HG03025 (cell line): ENCODE measurements at regions not wholly inside any gene's neighbourhood (a gene's known extent, or its start where the extent isn't known, plus 50 kb on each side); places are given as distances from the start of the nearest gene placed in this dataset.
A peak's percentile ranks its signal among the peaks of the same experiment; 100 is the strongest.

Source experiments
- ATAC-seq: cut with Tn5 transposase; IDR thresholded peaks from one replicate; pipeline ENCODE4 v1.9.1; 2021; ENCODE audit warnings: mild to moderate bottlenecking, moderate library complexity; ENCODE audit not compliant: unreplicated experiment, low FRiP score

DNA sequence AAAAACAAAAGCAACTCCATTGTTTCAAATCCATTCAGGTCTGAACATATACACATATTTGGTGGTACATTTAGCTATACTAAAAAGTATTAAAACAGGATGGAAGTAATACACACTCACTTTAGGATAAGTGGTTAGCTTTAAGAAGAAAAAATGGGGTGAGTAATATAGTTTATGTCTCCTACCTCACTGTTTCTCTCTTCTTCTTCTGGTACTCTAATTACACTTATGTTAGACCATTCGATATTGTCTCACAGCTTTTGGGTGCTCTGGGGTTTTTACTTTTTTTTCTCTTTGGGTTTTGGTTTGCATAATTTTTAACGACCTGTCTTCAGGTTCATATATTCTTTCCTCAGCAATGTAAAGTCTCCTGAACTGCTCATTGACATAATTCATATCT lies 75.4 kb upstream of the AKAP13 start:
- no peak for ATAC-seq

DNA sequence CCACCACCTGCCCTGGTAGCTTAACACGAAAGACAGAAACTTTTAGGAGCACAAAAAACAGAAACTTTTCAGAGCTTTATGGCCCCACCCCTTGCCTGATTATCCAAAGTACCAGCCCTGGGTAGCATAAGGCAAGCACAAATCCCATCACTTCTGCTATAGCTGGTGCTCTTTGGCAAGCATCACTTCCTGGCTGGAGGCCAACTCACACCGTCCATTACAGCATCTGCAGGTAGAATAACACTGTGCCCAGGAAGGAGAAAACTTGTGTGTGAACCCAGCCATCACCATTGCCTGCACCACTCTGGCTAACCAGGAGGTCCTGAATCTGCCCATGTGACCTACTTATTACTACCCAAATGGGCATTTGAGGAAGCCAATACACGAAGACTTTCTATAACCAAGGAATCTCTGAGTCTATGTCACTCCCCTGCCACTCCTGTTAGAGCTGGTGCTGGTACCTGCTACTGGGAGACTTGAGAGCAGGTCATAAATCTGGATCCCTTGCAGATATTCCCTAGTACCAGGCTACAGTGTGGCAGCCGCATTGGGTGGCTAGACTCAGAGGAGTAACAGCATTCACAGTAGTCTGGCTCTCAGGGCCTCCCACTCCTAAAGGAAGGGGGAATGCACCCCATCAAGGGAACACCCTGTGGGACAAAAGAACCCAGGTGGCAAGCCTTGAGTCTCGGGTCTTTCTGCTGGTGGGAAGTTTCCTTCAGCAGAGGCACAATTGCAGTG lies 73.3 kb upstream of the AKAP13 start:
- no peak for ATAC-seq

DNA sequence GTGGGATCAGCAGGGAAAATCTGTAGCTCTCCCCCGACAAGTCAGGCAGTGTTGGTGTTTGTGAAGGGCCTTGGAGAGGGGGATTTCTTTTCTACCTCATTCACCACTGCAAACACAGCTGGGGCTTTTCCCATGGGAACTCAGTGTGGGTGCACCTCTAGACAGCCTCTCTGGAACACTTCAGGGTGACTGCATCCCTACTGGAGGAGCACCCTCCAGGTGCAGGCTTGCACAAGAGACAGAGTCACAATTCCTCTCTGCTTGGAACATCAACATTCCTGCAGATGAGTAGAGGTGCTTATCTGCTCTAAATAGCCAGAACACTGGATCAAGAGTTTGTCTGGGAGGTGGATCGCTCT lies 72.7 kb upstream of the AKAP13 start:
- no peak for ATAC-seq

DNA sequence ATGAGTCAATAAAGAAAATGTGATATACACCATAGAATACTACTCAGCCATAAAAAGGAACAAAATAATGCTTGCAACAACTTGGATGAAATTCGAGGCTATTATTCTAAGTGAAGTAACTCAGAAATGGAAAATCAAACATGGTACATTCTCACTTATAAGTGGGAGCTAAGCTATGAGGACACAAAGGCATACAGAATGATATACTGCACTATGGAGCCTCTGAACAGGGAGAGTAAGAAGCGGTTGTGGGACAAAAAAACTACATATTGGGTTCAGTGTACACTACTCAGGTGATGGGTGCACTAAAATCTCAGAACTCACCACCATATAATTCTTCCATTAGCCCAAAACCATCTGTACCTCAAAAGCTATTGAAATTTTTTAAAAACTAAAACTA lies 68.8 kb upstream of the AKAP13 start:
- ATAC-seq: no peak

DNA sequence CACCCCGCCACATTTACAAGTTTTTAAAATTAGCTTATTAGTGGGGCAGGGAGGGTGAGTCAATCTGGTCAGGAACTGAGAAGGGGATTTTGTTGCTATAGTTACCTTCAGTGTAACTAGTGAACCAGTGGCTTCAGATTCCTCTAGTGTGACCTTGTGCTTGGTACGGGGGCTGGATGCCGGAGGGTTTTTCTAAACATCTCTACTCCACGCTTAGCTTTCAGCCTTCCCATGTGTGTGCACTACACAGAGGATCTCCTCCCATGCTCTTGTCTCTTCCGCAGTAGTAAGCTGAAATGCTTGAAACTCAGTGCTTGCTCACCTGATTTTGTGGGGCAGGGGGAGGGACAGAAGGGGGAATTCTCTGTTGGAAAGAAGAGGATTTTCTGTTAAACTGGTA lies 67.9 kb upstream of the AKAP13 start:
- ATAC-seq: peak; percentile 73

DNA sequence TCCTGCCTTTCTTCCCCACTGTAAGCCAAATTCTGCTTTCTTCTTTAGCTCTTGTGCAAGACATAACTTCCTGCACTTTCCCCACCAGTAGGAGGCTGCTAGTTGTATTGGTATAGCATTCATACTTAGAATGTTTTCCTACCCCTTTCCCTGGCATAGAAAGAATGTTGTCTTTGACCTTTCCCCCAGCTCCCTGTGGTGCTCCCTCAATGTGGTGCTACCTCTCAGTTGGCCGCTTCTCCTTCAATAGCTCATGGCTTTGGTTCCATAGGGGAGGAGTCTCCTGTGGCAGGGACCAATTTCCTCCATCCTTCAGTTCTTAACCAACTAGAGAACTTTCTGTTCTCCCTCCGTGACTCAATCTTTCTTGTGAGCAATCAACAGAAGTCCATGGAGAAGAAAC lies 67.5 kb upstream of the AKAP13 start:
- ATAC-seq: no peak

DNA sequence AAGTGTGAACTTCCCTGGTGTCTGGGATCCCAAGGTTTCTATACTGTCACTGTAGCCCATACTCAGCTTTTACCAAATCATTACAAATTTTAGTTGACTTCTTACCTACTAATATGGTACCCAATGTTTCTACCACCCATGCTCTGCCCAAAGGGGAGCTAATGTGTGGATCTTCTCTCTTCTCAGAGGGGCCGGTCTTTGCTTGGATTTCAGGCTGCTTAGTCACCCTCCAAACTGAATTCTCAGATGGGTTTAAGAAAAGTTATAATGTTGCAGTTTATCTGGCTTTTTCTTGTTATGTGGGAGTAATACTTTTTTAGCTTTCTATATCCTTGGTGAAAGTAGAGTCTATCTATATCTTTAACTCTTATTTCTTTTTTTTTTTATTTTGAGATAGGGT lies 67.1 kb upstream of the AKAP13 start:
- no peak for ATAC-seq

DNA sequence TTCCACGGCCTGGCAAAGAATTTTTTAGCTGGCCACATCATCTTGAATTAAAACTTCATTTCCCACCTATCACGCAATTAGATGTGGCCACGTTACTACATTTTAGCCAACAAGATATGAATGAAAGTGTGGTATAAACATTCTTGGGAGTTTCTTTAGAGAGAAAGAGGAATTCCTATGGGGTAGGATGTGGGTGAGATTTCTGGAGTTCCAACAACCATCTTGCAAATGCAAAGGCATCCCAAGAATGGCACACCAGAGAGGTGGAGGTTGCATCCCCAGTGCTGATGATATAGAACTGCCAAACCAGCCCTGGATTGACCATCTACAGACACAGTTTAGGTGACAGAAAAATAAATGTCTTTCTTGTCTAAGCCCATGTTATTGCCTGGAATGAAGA lies 66.3 kb upstream of the AKAP13 start:
- ATAC-seq: no peak

DNA sequence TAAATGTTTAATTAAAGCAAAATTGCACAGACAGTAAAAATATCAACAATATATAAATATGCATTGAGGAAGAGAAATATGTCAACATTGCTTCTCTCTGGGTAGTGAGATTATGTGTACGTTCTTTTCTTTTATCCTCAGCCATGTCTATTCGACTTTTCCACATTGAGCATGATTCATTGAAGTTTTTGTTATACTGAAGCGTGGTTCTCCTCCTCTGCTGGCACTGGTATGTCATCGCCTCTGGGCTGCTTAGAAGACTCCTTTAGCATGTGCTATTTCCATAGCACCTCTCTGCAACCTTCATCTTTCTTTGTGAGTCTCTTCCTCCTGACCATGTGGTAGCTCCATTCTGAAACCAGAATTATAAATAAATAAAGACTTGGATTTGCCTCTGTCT lies 65.8 kb upstream of the AKAP13 start:
- no peak for ATAC-seq

DNA sequence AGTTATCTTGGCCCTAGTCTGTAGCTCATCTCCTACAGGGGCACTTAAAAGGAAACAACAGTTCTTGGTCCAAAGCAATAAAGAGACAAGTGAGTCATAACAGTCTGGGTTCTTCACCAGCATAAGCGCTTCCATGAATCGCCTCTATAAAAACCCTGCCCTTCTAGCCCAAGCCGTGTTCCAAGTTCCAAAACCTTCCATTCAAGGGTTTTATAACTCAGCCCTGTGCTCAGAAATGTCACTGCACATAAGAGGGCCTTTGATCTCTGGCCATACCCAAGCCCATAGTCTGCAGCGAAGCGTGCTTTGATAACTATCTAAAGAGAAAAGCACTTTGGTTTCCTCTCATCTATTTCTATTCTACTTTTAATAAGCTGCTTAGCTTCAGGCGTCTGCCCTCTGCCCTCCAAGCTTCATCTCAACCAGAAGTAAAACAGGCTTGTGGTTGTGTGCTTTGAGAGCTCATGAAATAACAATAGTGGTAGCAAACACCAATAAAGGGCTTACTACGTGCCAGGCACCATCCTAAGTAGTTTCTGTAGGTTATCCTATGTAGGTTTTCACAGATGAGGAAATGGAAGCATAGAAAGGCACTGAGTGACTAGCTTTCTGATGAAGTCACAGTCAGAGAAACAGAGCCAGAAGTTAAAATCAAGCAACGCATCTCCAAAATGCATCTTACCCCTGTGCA lies 64.0 kb upstream of the AKAP13 start:
- ATAC-seq: no peak

DNA sequence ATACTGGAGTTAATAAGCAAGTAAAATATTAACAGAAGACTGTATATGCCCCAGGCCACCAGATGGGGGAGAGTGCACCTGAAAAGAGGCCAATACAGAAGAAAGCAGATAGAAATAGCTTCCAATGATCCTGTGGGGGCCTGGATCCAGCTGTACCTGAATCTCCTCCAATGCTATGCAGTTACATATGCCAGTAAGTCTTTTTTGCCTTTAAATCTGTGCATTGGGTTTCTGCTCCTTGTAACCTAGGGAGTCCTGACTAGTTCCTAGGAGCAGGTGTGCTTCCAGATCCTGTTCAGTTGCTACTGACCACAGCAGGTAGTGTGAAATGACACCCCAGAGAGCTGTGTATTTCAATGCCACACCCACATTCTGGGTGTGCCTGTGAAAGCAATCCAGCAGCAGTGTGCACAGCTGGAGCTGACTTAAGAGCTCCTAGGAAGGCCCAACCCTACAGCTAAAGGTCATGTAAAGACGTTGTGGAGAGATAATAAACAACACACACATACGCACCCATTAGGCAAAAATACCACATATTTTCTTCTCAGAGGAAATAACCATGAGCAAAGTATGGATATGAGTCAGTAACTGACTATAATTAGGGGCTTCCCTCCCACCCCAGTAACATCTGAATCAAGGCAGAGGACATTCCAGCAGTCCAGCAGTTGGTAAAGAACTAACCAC lies 62.2 kb upstream of the AKAP13 start:
- ATAC-seq: peak; percentile 85

DNA sequence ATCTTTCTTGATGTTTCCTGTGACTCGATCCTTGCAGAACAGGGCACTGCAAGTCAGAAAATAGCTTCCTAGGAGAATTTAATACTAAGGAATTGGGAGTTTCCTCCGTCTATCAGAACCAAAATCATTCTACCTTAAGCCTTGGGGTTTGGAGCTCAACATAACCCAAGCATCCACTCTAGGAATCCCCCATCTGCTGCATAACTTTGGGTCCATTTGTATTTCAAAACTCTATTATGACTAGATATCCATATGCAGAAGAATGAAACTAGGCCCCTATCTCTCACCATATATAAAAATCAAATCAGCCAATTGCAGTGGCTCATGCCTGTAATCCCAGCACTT lies 61.7 kb upstream of the AKAP13 start:
- peak; percentile 21 for ATAC-seq

DNA sequence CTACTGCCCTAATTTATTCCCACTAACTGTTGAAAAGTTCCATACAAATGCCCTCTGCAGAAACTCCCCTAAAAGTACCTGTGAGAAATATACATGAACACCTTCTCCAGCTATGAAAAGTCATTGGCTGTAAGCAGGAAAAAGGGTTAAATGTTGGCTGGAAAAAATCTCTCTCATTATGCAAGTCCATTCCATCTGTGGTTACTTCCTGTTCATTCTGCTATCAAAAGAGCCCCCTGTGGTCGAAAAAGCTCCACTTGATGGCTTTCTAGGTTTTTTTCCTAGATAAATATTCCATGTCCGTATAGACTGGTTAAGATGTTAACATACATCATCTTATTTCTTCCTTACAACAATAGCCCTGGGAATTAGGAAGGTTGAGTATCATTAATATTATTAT lies 56.2 kb upstream of the AKAP13 start:
- no peak for ATAC-seq

DNA sequence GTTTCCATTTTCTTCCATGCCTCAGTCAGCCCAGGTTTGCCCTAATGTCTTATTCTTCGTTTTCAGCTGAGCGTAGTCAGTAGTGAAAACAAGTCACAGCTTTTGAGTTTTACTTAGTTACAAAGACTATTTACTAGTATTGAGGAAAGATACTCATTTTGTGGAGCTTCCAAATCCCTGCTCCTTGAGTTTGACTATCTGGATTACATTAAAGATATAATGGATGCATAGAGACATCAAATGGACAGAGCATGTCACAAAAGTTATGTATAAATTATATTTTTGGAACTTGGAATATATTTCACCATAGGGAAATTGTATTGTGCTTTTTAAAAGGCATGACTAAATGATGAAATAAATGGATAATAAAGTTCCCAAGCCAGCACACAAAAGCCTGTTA lies 54.6 kb upstream of the AKAP13 start:
- ATAC-seq: no peak

DNA sequence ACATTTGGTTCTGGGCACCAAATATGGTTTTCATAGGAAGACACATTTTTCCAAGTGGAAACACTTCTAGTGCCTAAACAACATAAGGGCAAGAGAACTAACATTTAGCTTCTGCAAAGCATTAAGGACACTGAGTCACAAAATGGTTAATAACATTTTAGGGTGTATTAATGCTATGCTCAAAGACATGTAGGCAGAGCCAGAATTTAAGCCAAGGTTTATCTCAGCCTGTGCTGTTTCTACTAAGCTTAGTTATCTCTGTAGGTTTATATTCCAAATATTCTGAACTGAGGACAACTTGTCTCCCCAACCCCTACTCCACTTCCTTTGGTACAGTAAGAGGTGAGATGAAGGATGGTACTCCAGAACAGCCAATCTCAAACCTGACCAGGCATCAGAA lies 54.1 kb upstream of the AKAP13 start:
- no peak for ATAC-seq

DNA sequence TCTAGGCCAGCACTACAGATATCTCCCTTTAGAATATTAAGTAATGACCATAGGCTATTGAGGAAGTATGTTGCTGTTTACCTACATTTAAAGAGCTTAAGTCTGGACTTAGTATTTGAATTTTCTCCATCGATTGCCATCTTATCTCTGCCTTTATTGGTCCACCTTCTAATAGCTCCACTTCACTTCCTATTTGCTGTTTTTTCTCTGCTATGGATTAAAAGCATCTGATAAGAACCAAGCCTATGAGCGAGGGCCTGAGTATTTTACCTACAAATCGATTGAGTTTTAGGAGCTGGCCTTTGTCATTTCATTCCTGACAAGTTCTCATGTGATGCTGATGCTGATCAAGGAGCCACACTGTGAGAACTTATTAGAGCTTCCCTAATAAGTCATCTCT lies 52.6 kb upstream of the AKAP13 start:
- ATAC-seq: no peak

DNA sequence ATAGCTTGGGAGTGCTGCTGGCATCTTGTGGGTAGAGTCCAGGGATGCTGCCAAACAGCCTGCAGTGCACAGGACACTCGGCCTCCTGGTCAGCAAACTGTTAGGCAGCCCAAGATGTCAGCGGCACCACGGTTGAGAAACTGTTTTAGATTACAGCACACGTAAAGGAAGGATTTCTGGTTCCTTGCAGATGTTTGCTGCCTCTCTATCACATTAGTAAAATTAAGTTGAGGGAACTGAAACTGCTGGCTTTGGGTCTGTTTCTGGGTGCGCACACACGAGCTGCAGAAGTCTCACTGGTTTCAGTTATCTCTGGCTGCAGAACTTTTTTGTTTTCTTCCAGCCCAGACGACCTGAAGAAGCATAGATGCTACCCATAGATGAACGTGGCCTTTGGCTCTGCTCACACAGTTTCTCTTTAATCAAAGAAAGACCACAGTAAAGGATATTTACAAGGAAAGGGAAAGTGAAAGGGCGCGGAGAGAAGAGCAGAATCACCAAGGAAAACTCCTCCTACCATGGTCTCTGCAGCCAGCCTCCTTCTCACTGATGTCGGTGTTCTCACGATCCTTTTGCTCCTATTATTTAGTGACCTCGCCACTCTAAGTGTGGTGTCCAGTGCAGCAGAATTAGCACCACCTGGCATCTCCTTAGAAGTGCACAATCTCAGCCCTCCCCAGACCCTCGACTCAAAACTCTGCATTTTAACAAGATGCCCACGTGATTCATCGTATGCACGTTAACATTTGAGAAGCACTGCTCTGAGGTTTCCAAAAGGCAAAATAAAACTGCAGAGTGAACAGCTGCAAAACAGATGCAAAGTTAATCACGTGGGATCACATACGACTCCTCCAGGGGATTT lies 50.6 kb upstream of the AKAP13 start:
- ATAC-seq: peak; percentile 43
